Fibroblast of lung (primary cell): ENCODE measurements at regions not wholly inside any gene's neighbourhood (a gene's known extent, or its start where the extent isn't known, plus 50 kb on each side); places are given as distances from the start of the nearest gene placed in this dataset.

Experiments used
- DNase-seq, 2 donors: peaks; one replicate each; pipeline versions ENCODE4 v3.0.0 to v3.0.0-alpha.2; 2010; ENCODE audit warnings: low read depth in 2 of 2
- H2AFZ ChIP-seq: 2 replicates; pipeline ENCODE4 v1.5.1; 2012; ENCODE audit warnings: low read length, control low read depth, inconsistent platforms
- H3K27ac ChIP-seq: 2 replicates; pipeline ENCODE4 v1.5.1; 2011; ENCODE audit warnings: low read length, control low read depth; ENCODE audit not compliant: insufficient read depth
- H3K27me3 ChIP-seq: 2 replicates; pipeline ENCODE4 v1.5.1; 2011; ENCODE audit warnings: mild to moderate bottlenecking, low read length; ENCODE audit not compliant: control insufficient read depth, insufficient read depth
- H3K36me3 ChIP-seq: 2 replicates; pipeline ENCODE4 v1.5.1; 2011; ENCODE audit warnings: low read length; ENCODE audit not compliant: control insufficient read depth, insufficient read depth
- H3K4me1 ChIP-seq: 2 replicates; pipeline ENCODE4 v1.5.1; 2011; ENCODE audit warnings: low read length; ENCODE audit not compliant: control insufficient read depth, insufficient read depth; ENCODE audit errors: extremely low read depth
- H3K4me2 ChIP-seq: 2 replicates; pipeline ENCODE4 v1.5.1; 2011; ENCODE audit warnings: low read length, control low read depth; ENCODE audit not compliant: insufficient read depth; ENCODE audit errors: extremely low read depth
- H3K4me3 ChIP-seq, 4 experiments: fragments of 200-600 bp in 1 of 4; sonication (generic) in 1 of 4; replicated peaks in 1 of 4; 2 replicates each; pipeline ENCODE4 v1.5.1; 2011 to 2016; ENCODE audit warnings: low read length in 4 of 4, low read depth in 3 of 4, mild to moderate bottlenecking in 3 of 4, control low read depth in 2 of 4, inconsistent platforms in 1 of 4, mixed read lengths in 1 of 4; ENCODE audit not compliant: insufficient read depth in 1 of 4; ENCODE audit errors: control extremely low read depth in 1 of 4
- H3K79me2 ChIP-seq: 2 replicates; pipeline ENCODE4 v1.5.1; 2012; ENCODE audit warnings: mild to moderate bottlenecking, low read length, inconsistent platforms; ENCODE audit not compliant: control insufficient read depth, insufficient read depth
- H3K9ac ChIP-seq: 2 replicates; pipeline ENCODE4 v1.5.1; 2011; ENCODE audit warnings: mild to moderate bottlenecking, low read length, control low read depth; ENCODE audit not compliant: insufficient read depth
- H3K9me3 ChIP-seq: 2 replicates; pipeline ENCODE4 v1.5.1; 2012; ENCODE audit warnings: low read depth, low read length; ENCODE audit not compliant: control insufficient read depth, insufficient read depth
- H4K20me1 ChIP-seq: 2 replicates; pipeline ENCODE4 v1.5.1; 2011; ENCODE audit warnings: low read length; ENCODE audit not compliant: control insufficient read depth, insufficient read depth; ENCODE audit errors: extremely low read depth
- CTCF ChIP-seq, 2 donors: IDR thresholded peaks in 1 of 2; conservative IDR thresholded peaks in 1 of 2; 1 replicate in 1 of 2; 2 replicates in 1 of 2; pipeline ENCODE4 v1.5.1; 2011 to 2012; ENCODE audit warnings: low read length in 2 of 2, control low read depth in 1 of 2, inconsistent platforms in 1 of 2, low read depth in 1 of 2, mild to moderate bottlenecking in 1 of 2
- EZH2 ChIP-seq: IDR thresholded peaks from 2 replicates; pipeline ENCODE4 v1.5.1; 2012; ENCODE audit warnings: low read length, control low read depth, mild to moderate bottlenecking; ENCODE audit errors: missing control alignments

- Histone ChIP-seq H3K9ac (no peak overlapping the region), H3K79me2 (no peaks in the 10 kb centered on the region), H3K36me3 (no peaks in the 10 kb centered on the region), H3K4me3 (no peak overlapping the region), H3K27me3 (no peaks in the 10 kb centered on the region), H2AFZ (no peak overlapping the region), H3K9me3 (no peaks in the 10 kb centered on the region), H3K4me1 (no peaks in the 10 kb centered on the region), H3K4me2 (no peak overlapping the region), H3K27ac (no peak overlapping the region), H4K20me1 (no peaks in the 10 kb centered on the region)
- DNase-seq: no peak
- TF ChIP-seq EZH2: no peak
- no peak for TF ChIP-seq CTCF (conservative IDR thresholded peaks at IDR 0.05 in 1 of 2, IDR thresholded peaks at IDR 0.05 in 1 of 2; ENCODE audit: low read depth in 1 of 2, low read length in 2 of 2)
These were observed 155.9 kb upstream of the MDFIC start for GRCh38 chr7:114766041-114766356.

- no peaks in the 10 kb centered on the region for H4K20me1 ChIP-seq
- H3K36me3 ChIP-seq: no peaks in the 10 kb centered on the region
- H3K9ac ChIP-seq: no peak overlapping the region
- DNase-seq: no peak
- H3K9me3 ChIP-seq: no peaks in the 10 kb centered on the region
- H3K27ac ChIP-seq: no peak overlapping the region
- no peak overlapping the region for H3K4me3 ChIP-seq
- H3K4me1 ChIP-seq: no peaks in the 10 kb centered on the region
- H3K27me3 ChIP-seq: no peaks in the 10 kb centered on the region
- H2AFZ ChIP-seq: no peak overlapping the region
- H3K4me2 ChIP-seq: no peak overlapping the region
- no peaks in the 10 kb centered on the region for H3K79me2 ChIP-seq
- TF ChIP-seq CTCF (conservative IDR thresholded peaks at IDR 0.05 in 1 of 2, IDR thresholded peaks at IDR 0.05 in 1 of 2; ENCODE audit: low read depth in 1 of 2, low read length in 2 of 2) (no peak), EZH2 (no peak)
These were observed 144.6 kb upstream of the MDFIC start for GRCh38 chr7:114777288-114777687.

- TF ChIP-seq EZH2: no peak
- no peak for TF ChIP-seq CTCF (conservative IDR thresholded peaks at IDR 0.05 in 1 of 2, IDR thresholded peaks at IDR 0.05 in 1 of 2; ENCODE audit: low read depth in 1 of 2, low read length in 2 of 2)
- Histone ChIP-seq H3K4me1 (no peaks in the 10 kb centered on the region), H3K27ac (no peak overlapping the region), H3K27me3 (no peaks in the 10 kb centered on the region), H3K9me3 (no peaks in the 10 kb centered on the region), H4K20me1 (no peaks in the 10 kb centered on the region), H3K36me3 (no peaks in the 10 kb centered on the region), H3K79me2 (no peaks in the 10 kb centered on the region), H3K9ac (no peak overlapping the region), H2AFZ (no peak overlapping the region), H3K4me3 (no peak overlapping the region), H3K4me2 (no peak overlapping the region)
- DNase-seq: no peak
These were observed 138.4 kb upstream of the MDFIC start for GRCh38 chr7:114783508-114783907.
